ENCODE measurements at regions not wholly inside any gene's neighbourhood (a gene's known extent, or its start where the extent isn't known, plus 50 kb on each side); places are given as distances from the start of the nearest gene placed in this dataset.
"Not testable (repeated sequence)": the region's sequence is repeated elsewhere in the genome, so short reads cannot be mapped to it uniquely, and the experiment has no call there.

DNA sequence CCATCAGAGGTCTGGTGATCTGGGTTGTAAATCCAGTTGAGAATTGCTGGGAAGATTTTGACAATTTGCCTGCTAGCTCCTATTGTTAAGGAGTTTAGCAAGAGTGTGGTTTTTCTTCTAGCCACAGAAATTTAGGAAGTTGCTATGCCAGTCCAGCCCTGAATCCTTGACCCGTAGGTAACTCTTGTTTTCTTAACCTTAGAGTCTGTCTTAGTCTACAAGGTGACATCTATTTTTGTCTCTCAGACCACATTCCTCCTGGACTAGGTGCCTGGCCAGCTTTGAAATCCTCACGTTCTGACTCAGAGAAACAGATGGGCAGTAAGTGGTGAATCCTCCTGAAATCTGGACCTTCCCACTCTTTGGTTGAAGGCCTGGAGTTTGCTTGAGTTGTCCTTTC, 101.7 kb upstream of the NBPF11 start:
- TF ChIP-seq, protein P1, sequence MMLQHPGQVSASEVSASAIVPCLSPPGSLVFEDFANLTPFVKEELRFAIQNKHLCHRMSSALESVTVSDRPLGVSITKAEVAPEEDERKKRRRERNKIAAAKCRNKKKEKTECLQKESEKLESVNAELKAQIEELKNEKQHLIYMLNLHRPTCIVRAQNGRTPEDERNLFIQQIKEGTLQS (IDR thresholded peaks at IDR 0.05): not testable (repeated sequence)
- TF ChIP-seq, protein P2, sequence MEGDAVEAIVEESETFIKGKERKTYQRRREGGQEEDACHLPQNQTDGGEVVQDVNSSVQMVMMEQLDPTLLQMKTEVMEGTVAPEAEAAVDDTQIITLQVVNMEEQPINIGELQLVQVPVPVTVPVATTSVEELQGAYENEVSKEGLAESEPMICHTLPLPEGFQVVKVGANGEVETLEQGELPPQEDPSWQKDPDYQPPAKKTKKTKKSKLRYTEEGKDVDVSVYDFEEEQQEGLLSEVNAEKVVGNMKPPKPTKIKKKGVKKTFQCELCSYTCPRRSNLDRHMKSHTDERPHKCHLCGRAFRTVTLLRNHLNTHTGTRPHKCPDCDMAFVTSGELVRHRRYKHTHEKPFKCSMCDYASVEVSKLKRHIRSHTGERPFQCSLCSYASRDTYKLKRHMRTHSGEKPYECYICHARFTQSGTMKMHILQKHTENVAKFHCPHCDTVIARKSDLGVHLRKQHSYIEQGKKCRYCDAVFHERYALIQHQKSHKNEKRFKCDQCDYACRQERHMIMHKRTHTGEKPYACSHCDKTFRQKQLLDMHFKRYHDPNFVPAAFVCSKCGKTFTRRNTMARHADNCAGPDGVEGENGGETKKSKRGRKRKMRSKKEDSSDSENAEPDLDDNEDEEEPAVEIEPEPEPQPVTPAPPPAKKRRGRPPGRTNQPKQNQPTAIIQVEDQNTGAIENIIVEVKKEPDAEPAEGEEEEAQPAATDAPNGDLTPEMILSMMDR (IDR thresholded peaks at IDR 0.05; ENCODE audit: low read depth, low read length, missing input control): not testable (repeated sequence)
- not testable (repeated sequence) for TF ChIP-seq TAF1 (conservative IDR thresholded peaks at IDR 0.05); YY1 (IDR thresholded peaks at IDR 0.05); RXRA (IDR thresholded peaks at IDR 0.05); JUND (IDR thresholded peaks at IDR 0.05); FOXA1 (IDR thresholded peaks at IDR 0.05); RAD21 (IDR thresholded peaks at IDR 0.05)
- TF ChIP-seq, protein P3, sequence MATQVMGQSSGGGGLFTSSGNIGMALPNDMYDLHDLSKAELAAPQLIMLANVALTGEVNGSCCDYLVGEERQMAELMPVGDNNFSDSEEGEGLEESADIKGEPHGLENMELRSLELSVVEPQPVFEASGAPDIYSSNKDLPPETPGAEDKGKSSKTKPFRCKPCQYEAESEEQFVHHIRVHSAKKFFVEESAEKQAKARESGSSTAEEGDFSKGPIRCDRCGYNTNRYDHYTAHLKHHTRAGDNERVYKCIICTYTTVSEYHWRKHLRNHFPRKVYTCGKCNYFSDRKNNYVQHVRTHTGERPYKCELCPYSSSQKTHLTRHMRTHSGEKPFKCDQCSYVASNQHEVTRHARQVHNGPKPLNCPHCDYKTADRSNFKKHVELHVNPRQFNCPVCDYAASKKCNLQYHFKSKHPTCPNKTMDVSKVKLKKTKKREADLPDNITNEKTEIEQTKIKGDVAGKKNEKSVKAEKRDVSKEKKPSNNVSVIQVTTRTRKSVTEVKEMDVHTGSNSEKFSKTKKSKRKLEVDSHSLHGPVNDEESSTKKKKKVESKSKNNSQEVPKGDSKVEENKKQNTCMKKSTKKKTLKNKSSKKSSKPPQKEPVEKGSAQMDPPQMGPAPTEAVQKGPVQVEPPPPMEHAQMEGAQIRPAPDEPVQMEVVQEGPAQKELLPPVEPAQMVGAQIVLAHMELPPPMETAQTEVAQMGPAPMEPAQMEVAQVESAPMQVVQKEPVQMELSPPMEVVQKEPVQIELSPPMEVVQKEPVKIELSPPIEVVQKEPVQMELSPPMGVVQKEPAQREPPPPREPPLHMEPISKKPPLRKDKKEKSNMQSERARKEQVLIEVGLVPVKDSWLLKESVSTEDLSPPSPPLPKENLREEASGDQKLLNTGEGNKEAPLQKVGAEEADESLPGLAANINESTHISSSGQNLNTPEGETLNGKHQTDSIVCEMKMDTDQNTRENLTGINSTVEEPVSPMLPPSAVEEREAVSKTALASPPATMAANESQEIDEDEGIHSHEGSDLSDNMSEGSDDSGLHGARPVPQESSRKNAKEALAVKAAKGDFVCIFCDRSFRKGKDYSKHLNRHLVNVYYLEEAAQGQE (IDR thresholded peaks at IDR 0.05): not testable (repeated sequence)

Data from liver (tissue), 3 donors.